HepG2 (cell line): ENCODE measurements at regions not wholly inside any gene's neighbourhood (a gene's known extent, or its start where the extent isn't known, plus 50 kb on each side); places are given as distances from the start of the nearest gene placed in this dataset.
A peak's percentile ranks its signal among the peaks of the same experiment; 100 is the strongest.

Experiments
- ARID2 ChIP-seq: sonication (generic); formaldehyde crosslinking; IDR thresholded peaks from 2 replicates; pipeline ENCODE4 v1.8.1; 2022; ENCODE audit warnings: mild to moderate bottlenecking, missing genetic modification reagents, borderline replicate concordance
- ETV5 ChIP-seq: IDR thresholded peaks from 2 replicates; pipeline ENCODE4 v1.6.1; 2018; ENCODE audit warnings: missing biosample characterization, missing genetic modification reagents, inconsistent platforms, borderline replicate concordance
- FOXK1 ChIP-seq: sonication (generic); formaldehyde crosslinking; IDR thresholded peaks from 2 replicates; pipeline ENCODE4 v1.4.0; 2020; ENCODE audit warnings: low read depth, missing genetic modification reagents, borderline replicate concordance
- TBL1XR1 ChIP-seq: fragments of 150-350 bp; IDR thresholded peaks from 2 replicates; pipeline ENCODE4 v1.6.1; 2014; ENCODE audit warnings: borderline replicate concordance, low read length; ENCODE audit not compliant: partially characterized antibody
- TBX3 ChIP-seq: fragments of 450-650 bp; IDR thresholded peaks from 2 replicates; pipeline ENCODE4 v1.6.1; 2017; ENCODE audit warnings: antibody characterized with exemption, mild to moderate bottlenecking, inconsistent platforms, borderline replicate concordance
- ZNF543 ChIP-seq: sonication (generic); formaldehyde crosslinking; IDR thresholded peaks from 2 replicates; pipeline ENCODE4 v1.4.0; 2020; ENCODE audit warnings: mild to moderate bottlenecking, missing genetic modification reagents
- ZNF644 ChIP-seq: IDR thresholded peaks from 2 replicates; pipeline ENCODE4 v1.6.1; 2016; ENCODE audit warnings: low read depth
- ZNF773 ChIP-seq: sonication (generic); formaldehyde crosslinking; IDR thresholded peaks from 2 replicates; pipeline ENCODE4 v1.4.0; 2020; ENCODE audit warnings: missing genetic modification reagents, borderline replicate concordance
- TF ChIP-seq, protein P1 (sequence below): sonication (generic); formaldehyde crosslinking; IDR thresholded peaks from 2 replicates; pipeline ENCODE4 v1.8.0; 2022; ENCODE audit warnings: missing genetic modification reagents, mild to moderate bottlenecking, moderate library complexity, borderline replicate concordance
- TF ChIP-seq, protein P2 (sequence below): sonication (generic); formaldehyde crosslinking; IDR thresholded peaks from 2 replicates; pipeline ENCODE4 v1.8.1; 2023; ENCODE audit warnings: missing genetic modification reagents, inconsistent platforms, borderline replicate concordance
- TF ChIP-seq, protein P3 (sequence below): sonication (generic); formaldehyde crosslinking; IDR thresholded peaks from 2 replicates; pipeline ENCODE4 v1.5.1; 2020; ENCODE audit warnings: missing genetic modification reagents, mild to moderate bottlenecking, borderline replicate concordance
- TF ChIP-seq, protein P4 (sequence below): fragments of 450-650 bp; IDR thresholded peaks from 2 replicates; pipeline ENCODE4 v1.6.1; 2016
- TF ChIP-seq, protein P5 (sequence below): sonication (generic); formaldehyde crosslinking; IDR thresholded peaks from 2 replicates; pipeline ENCODE4 v1.4.0; 2020; ENCODE audit warnings: mild to moderate bottlenecking, missing genetic modification reagents
- TF ChIP-seq, protein P6 (sequence below): sonication (generic); formaldehyde crosslinking; IDR thresholded peaks from 2 replicates; pipeline ENCODE4 v1.4.0; 2020; ENCODE audit warnings: mild to moderate bottlenecking, low read depth, missing genetic modification reagents
- TF ChIP-seq, protein P7 (sequence below): sonication (generic); formaldehyde crosslinking; conservative IDR thresholded peaks from 2 replicates; pipeline ENCODE4 v1.4.0; 2020; ENCODE audit warnings: missing genetic modification reagents

DNA sequence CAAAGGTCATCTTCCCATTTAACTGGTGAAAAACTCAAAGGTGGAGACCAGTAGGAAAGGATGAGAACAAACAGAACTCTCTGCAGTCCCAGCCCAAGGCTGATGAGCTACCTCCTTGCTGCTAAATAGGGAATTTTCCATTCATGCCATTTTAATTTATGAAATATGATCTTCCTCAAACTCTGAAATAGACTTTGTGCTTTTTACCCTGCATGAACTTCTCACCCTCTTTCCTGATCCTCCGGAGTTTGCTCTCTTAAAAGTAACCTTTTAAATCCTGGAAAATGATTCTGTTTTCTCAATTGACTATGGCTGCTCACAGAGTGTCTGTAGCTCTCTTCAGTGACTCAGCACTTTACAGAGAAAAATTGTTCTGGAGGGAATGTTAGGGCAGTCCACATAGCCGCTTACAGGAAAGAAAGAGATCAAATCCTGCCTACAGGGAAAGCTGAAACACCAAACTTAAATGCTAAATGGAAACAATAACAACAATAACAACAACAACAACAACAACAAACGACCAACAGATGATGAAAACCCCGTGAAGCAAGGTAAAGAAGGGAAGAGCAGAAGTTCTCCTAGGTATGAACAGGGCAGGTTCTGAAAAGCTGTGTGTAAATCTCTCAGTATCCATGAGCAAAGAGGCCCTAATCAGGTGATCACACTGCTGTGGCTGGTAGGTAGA is 79.8 kb upstream of the SESTD1 start (continued):
- TF ChIP-seq, protein P1, sequence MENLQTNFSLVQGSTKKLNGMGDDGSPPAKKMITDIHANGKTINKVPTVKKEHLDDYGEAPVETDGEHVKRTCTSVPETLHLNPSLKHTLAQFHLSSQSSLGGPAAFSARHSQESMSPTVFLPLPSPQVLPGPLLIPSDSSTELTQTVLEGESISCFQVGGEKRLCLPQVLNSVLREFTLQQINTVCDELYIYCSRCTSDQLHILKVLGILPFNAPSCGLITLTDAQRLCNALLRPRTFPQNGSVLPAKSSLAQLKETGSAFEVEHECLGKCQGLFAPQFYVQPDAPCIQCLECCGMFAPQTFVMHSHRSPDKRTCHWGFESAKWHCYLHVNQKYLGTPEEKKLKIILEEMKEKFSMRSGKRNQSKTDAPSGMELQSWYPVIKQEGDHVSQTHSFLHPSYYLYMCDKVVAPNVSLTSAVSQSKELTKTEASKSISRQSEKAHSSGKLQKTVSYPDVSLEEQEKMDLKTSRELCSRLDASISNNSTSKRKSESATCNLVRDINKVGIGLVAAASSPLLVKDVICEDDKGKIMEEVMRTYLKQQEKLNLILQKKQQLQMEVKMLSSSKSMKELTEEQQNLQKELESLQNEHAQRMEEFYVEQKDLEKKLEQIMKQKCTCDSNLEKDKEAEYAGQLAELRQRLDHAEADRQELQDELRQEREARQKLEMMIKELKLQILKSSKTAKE: no peak
- TF ChIP-seq, protein P2, sequence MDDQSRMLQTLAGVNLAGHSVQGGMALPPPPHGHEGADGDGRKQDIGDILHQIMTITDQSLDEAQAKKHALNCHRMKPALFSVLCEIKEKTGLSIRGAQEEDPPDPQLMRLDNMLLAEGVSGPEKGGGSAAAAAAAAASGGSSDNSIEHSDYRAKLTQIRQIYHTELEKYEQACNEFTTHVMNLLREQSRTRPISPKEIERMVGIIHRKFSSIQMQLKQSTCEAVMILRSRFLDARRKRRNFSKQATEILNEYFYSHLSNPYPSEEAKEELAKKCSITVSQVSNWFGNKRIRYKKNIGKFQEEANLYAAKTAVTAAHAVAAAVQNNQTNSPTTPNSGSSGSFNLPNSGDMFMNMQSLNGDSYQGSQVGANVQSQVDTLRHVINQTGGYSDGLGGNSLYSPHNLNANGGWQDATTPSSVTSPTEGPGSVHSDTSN (CRISPR knock-in tag): no peak
- no peak for TF ChIP-seq TBX3
- TF ChIP-seq, protein P3, sequence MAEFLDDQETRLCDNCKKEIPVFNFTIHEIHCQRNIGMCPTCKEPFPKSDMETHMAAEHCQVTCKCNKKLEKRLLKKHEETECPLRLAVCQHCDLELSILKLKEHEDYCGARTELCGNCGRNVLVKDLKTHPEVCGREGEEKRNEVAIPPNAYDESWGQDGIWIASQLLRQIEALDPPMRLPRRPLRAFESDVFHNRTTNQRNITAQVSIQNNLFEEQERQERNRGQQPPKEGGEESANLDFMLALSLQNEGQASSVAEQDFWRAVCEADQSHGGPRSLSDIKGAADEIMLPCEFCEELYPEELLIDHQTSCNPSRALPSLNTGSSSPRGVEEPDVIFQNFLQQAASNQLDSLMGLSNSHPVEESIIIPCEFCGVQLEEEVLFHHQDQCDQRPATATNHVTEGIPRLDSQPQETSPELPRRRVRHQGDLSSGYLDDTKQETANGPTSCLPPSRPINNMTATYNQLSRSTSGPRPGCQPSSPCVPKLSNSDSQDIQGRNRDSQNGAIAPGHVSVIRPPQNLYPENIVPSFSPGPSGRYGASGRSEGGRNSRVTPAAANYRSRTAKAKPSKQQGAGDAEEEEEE (CRISPR knock-in tag): no peak
- TF ChIP-seq, protein P4, sequence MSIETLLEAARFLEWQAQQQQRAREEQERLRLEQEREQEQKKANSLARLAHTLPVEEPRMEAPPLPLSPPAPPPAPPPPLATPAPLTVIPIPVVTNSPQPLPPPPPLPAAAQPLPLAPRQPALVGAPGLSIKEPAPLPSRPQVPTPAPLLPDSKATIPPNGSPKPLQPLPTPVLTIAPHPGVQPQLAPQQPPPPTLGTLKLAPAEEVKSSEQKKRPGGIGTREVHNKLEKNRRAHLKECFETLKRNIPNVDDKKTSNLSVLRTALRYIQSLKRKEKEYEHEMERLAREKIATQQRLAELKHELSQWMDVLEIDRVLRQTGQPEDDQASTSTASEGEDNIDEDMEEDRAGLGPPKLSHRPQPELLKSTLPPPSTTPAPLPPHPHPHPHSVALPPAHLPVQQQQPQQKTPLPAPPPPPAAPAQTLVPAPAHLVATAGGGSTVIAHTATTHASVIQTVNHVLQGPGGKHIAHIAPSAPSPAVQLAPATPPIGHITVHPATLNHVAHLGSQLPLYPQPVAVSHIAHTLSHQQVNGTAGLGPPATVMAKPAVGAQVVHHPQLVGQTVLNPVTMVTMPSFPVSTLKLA: no peak
- TF ChIP-seq TBL1XR1: peak; percentile 18
- TF ChIP-seq ZNF773 (CRISPR knock-in tag): no peak
- TF ChIP-seq ARID2 (CRISPR knock-in tag): 0 out of 2 replicates have a peak, but pooled peaks have one; percentile 82
- TF ChIP-seq, protein P5, sequence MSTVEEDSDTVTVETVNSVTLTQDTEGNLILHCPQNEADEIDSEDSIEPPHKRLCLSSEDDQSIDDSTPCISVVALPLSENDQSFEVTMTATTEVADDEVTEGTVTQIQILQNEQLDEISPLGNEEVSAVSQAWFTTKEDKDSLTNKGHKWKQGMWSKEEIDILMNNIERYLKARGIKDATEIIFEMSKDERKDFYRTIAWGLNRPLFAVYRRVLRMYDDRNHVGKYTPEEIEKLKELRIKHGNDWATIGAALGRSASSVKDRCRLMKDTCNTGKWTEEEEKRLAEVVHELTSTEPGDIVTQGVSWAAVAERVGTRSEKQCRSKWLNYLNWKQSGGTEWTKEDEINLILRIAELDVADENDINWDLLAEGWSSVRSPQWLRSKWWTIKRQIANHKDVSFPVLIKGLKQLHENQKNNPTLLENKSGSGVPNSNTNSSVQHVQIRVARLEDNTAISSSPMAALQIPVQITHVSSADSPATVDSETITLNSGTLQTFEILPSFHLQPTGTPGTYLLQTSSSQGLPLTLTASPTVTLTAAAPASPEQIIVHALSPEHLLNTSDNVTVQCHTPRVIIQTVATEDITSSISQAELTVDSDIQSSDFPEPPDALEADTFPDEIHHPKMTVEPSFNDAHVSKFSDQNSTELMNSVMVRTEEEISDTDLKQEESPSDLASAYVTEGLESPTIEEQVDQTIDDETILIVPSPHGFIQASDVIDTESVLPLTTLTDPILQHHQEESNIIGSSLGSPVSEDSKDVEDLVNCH (CRISPR knock-in tag): no peak
- TF ChIP-seq FOXK1 (CRISPR knock-in tag): peak; percentile 42; the same call in 1 of the 2 replicates
- no peak for TF ChIP-seq ETV5 (CRISPR knock-in tag)
- TF ChIP-seq, protein P6, sequence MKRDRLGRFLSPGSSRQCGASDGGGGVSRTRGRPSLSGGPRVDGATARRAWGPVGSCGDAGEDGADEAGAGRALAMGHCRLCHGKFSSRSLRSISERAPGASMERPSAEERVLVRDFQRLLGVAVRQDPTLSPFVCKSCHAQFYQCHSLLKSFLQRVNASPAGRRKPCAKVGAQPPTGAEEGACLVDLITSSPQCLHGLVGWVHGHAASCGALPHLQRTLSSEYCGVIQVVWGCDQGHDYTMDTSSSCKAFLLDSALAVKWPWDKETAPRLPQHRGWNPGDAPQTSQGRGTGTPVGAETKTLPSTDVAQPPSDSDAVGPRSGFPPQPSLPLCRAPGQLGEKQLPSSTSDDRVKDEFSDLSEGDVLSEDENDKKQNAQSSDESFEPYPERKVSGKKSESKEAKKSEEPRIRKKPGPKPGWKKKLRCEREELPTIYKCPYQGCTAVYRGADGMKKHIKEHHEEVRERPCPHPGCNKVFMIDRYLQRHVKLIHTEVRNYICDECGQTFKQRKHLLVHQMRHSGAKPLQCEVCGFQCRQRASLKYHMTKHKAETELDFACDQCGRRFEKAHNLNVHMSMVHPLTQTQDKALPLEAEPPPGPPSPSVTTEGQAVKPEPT (CRISPR knock-in tag): no peak
- TF ChIP-seq, protein P7, sequence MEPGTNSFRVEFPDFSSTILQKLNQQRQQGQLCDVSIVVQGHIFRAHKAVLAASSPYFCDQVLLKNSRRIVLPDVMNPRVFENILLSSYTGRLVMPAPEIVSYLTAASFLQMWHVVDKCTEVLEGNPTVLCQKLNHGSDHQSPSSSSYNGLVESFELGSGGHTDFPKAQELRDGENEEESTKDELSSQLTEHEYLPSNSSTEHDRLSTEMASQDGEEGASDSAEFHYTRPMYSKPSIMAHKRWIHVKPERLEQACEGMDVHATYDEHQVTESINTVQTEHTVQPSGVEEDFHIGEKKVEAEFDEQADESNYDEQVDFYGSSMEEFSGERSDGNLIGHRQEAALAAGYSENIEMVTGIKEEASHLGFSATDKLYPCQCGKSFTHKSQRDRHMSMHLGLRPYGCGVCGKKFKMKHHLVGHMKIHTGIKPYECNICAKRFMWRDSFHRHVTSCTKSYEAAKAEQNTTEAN (CRISPR knock-in tag): no peak
- 0 out of 2 replicates have a peak, but pooled peaks have one; percentile 40 for TF ChIP-seq ZNF543 (CRISPR knock-in tag)
- peak; percentile 98 for TF ChIP-seq ZNF644 (CRISPR knock-in tag)
